ENCODE measurements at regions not wholly inside any gene's neighbourhood (a gene's known extent, or its start where the extent isn't known, plus 50 kb on each side); places are given as distances from the start of the nearest gene placed in this dataset.

DNA sequence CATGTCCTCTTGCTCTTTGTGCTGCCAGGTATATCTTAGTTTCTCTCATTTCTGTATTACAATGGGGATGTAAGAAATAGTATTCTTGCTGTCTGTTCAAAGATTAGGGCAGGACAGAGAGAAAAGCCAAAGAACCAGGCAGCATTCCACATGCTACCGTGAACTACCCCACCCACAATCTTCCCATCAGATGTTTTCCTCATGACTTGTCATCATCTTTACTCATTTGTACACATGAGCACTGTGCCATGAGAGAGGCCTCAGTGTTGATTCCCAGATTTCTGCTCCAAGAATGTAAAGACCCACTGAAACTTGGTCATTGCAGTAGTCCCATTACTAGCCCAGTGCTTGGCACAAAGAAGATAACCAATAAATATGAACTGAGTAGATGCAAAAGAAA is 354.6 kb upstream of the RASGEF1B start:
- no peak for DNase-seq (ENCODE audit: low read depth in 2 of 2)

DNA sequence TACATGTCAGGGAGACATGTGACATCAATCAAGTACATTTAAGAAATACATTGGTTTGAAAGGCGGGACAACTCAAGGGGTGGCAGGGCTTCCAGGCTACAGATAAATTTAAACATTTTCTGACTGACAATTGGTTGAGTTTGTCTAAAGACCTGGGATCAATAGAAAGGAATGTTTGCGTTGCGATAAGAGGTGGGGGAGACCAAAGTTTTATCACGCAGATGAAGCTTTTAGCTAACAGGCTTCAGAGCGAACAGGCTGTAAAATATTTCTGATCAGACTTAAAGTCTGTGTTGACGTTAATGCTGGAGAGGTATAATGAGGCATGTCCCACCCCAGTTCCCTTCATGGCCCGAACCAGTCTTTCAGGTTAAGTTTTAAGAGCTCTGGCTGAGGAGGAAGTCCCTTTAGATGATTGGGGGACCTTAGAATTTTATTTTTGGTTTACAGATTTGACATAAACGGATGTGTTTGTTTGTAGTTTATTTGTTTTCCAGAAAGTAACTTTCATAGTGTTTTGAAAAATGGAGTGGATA is 346.7 kb upstream of the RASGEF1B start:
- DNase-seq (ENCODE audit: low read depth in 2 of 2) = no peak

DNA sequence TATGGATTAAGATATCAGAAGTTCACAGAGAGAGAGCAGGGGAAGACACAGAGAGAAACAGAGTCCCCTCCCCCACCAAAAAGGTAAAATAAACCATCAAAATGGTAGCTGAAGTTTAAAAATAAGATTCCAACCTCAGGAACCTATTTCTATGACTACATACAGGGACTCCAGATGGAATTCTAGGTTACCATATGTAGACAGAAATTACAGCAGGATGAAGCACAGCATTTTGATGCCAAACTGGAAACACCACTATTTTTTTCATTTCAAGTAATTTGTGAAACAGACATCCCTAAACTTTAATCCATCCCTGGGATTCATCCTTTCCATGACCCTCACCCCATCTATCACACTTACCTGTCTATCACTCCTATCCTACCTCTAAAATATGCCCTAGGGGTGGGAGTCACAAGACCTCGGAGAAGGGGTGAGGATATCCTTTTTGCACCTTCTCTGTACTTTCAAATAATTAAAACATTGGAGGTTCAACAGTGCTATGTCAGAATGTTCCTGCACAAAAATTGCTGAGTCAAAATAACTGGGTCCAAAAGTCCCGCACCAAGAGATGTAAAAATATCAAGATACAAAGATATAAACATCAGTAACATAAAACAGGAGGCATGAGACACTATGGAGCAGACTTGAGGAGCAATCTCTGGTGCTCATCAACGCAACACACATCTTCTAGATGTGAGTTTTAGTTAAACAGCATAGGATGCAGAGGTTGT is 344.5 kb upstream of the RASGEF1B start:
- no peak for DNase-seq (ENCODE audit: low read depth in 2 of 2)

DNA sequence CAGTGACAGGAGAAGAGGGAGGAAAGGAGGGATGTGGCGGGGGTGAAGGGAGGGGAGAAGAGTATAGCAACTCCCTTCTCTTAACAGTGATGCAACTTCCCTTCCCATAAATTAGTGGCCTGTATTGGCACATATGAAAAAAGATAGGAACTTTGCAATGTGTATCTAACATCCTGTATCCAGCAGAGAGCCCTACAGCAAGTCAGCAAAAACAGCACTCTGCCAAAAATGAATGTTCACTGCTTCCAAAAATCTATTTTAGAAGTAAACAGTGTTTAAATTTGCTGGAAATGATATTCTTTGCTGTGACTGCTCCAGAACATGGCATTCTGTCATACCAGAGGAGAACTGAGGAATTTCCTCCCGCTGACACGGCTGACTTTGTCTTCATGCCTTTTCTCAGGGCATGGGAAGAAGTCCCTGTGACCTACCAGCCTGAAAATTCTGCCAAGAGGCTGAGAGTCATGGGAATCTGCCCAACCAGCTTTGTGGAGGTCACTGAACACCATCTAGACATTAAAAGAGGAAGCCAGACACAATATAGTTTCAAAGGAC is 343.4 kb upstream of the RASGEF1B start:
- DNase-seq (ENCODE audit: low read depth in 2 of 2) = no peak

DNA sequence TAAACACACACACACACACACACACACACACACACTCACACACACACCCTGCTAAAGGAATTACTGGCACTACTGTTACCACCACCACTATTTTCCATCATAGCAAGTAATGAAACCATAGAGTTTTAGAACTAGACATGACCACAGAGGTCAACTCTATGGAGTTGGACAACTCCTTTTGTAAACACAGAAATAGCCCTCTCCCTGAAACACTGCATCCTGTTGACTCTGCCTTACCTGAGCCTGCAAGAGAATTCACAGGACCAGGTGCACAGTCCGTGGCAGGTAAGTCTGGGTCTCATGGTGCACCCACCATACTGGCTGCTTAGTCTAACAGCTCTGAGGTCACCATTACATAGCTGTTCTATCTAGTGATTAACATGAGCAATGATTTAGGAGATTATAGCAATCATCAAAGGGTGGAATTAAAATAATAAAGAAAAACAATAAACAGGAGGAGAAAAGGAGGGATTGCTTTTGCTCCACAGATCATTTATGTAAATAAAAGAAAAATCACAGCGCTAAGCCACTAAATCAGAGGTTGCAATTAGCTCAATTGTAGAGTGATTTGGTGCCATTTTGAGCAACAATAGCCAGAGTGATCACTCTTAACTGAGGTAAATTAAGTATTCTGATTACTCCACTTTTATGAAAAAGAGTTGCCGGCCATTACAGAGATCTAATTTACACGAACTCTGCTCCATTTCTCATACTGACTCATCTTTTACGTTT is 340.0 kb upstream of the RASGEF1B start:
- no peak for DNase-seq (ENCODE audit: low read depth in 2 of 2)

DNA sequence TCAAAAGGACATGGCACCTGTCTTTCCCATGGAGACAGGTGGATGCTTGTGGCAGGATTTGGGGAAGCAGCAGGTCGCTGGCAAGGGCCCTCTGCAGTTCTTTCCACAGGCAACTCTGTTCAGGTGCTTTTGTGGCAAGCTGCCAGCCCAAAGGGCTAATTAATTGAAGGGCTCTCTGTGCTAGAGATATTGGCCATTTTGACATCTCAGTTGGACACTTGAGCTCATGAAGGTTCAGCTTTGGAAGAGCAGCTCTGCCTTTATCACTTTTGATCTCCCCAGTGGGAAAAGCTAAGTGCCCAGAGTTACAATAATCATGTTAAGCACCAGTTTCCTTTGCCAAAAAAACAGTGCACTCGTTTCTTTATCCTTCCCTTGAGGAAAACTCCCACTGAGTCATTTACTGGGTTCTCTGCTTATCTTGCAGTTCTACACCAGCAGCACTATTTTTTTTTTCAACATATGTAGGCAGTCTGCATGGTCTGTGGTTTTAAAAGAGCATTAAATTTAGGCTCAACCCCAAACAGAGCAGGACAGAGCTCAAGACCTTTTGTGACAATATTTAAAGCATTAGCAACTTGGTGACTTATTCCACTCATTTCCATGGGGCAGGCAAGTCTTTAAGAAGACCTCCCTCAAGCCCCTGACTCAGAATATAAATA is 336.4 kb upstream of the RASGEF1B start:
- DNase-seq (ENCODE audit: low read depth in 2 of 2) = no peak

DNA sequence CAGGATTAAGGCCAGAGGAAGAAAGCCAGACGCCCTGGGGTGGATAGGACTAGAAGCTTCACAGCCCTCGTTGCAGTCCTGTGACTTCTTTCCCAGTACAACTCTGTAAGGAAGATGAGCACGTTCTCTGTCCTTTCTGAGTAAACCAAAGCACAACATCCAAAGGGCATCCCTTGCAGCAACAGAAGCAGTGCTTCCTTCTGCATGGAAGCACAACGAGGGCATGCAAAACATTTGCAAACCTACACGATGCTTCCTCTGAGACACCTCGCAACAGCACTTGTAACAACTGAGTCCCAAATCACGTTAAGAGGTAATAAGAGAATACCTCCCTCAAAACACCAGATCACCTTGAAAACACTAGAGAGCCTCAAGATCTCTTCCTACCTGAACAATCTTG is 335.7 kb upstream of the RASGEF1B start:
- no peak for DNase-seq (ENCODE audit: low read depth in 2 of 2)

DNA sequence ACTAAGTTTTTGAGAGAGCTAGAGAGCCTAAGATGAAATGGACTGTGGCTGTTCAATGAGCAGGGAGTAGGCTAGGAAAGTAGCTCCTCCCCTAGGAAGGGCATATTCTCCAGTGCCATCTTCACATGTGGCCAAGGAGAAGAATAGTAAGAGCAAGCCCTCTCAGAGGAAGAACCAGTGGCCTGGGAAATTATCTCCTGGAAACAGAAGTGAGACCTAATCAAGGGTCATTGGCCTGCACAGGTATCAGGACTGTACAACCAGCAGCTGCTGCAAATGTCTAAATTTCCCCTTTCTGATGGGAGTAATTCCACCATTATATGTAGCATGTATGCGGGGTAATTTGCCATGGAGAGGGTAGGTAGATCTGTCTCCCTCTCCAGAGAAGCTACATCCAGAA is 334.8 kb upstream of the RASGEF1B start:
- DNase-seq (ENCODE audit: low read depth in 2 of 2) = no peak

DNA sequence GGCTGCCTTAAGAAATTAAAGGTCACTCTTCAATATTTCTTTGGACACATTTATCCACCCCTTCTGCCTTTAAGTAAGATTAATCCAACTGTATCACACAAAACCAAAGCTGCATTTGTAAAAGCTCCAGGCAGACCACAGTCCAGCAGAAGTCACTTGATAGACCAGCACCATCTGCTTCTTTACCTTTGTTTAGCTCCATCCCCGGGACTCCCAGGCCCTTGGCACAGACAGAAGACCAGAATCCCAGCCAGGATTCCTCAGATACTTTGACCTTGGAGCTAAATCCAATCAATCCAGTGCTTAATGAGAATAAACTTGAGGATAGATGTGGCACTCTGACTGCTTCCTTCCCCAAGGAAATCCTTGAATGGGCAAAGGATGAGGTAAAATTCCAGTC is 333.1 kb upstream of the RASGEF1B start:
- no peak for DNase-seq (ENCODE audit: low read depth in 2 of 2)

DNA sequence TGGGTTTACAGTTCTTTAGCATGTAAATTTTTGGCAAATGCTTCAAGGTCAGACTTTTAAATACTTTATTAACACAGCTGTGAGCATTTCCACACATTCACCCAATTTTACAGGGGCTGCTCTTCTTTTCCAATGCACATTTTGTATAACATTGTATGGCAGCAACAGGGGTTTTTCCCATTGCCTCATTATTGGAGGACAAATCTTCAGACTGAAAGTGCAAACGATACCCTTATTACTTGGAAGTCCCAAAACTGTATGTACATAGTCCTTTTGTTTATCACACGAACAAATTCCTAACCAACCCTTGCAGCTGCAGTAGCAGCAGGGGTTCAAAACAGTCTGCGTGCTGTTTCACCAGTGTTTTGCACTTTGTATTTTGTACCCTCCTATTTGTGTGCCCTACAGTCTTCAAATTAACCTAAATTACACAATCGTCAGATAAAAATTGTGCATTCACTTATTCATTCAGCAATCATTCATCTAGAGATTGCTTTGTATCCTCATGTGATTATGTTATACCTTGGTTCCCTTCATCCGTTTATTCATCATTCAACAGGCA is 330.7 kb upstream of the RASGEF1B start:
- DNase-seq (ENCODE audit: low read depth in 2 of 2) = no peak

DNA sequence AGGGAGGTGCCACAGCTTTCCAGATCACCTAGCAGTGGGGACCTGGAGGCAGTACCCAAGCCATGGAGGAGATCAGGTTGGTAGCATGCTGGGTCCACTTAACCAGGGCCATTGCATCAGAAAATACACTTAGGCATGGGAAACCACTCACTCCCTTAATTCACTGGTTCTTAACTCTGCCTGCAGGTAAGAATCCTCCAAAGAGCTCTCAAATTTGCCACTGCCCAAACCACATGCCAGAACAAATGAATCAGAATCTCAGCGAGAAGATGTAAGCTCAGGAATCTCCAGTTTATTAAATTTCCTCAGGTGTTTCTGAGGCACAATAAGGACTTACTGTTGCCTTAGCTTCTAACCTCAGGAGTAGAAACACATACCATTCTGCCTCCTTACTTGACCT is 327.7 kb upstream of the RASGEF1B start:
- no peak for DNase-seq (ENCODE audit: low read depth in 2 of 2)

DNA sequence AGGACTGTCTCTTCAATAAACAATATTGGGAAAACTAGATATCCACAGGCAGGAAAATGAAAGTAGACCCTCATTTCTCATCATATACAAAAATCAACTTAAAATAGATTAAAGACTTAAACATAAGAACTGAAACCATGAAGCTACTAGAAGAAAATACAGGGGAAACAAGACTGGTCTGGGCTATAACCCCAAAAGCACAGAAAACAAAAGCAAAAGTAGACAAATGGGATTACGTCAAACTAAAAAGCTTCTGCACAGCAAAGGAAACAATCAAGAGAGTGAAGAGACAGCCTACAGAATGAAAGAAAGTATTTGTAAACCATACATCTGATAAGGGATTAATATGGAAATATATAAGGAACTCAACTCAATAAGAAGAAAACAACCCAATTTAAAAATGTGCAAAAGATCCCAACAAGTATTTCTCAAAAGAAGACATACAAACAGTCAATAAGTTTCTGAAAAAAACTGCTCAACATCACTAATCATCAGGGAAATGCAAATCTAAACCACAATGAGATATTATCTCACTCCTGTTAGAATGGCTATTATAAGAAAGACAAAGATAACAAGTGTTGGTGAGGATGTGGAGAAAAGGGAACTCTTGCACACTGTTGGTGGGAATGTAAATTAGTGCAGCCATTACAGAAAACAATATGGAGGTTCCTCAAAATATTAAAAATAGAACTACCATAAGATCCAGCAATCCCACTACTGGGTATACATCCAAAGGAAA is 325.3 kb upstream of the RASGEF1B start:
- DNase-seq (ENCODE audit: low read depth in 2 of 2) = no peak

DNA sequence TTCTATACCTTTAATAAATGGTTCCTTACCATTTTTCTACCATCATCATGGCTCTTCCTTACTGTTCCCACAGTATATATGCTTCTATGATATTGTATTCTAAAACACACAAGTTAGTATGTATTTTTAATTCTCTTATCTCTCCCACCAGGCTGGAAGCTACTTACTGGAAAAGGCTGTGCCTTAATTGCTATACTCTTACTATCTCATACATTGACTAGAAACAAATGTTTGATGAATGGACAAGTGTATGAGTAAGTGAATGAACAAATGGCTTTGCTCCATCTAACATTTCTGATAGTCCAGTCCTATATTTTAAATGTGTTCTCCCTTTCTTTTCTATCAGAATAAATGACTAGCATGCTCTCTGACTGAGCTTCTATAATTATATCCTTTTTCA is 320.8 kb upstream of the RASGEF1B start:
- no peak for DNase-seq (ENCODE audit: low read depth in 2 of 2)

DNA sequence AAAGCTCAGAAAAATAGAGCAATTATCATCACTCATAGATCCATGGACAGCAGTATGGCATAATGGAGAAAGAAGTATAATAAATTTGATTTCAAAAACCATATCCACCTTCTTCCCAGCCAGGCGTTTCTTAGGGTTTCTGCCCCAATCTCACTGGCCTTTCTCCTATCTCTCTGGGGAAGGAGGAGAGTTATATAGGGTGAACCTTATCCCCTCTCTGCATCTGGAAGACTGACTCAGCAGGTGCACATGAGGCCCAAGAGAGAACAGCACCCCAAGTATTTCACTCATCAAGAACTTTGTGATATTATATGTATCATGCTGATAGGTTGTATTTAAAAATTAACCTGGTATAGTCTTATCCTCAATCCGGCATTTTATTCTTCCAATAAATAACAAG is 318.8 kb upstream of the RASGEF1B start:
- no peak for DNase-seq (ENCODE audit: low read depth in 2 of 2)

DNA sequence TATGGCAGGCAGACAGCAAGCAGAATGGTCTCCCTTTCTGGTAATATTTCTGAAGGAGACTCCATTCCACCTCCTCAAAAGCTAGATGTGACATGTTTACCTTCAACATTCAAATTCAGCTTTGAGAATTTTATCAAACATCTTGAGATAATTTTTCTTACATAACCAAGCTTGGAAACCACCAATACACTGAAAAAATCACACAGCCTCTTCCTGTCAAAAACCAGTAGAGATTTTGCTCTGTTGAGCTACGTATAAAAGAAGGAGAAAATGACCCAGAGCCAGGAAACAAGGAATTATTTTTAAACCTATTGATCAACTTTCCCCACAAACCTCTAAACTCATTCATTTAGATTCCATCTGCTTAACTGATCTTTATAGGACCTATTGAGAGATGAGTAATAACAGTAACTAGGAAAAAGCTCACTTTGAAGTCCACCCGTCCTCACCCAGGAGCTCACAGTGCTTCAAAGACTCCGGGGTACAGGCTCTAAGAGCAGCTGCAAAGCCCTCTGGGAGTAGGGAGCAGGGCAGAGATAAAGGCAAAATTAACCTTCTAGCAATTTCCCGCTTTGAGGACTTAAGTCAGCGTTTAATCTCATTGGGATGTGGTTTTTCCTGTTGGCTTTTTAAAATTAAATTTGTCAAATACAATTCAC is 318.2 kb upstream of the RASGEF1B start:
- no peak for DNase-seq (ENCODE audit: low read depth in 2 of 2)

DNA sequence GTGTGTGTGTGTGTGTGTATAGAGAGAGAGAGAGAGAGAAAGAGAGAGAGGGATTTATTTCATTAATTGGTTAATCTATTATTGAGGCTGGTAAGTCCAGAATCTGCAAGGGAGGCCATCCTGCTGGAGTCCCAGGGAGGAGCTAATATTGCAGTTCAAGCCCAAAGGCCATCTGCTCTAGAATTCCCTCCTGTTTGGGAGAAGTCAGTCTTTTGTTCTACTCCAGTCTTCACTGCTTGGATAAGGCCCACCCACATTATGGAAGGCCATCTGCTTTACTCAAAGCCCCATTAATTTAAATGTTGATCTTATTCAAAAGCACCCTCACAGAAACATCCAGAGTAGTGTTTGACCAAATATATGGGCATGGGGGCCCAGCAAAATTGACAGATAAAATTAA is 317.5 kb upstream of the RASGEF1B start:
- DNase-seq (ENCODE audit: low read depth in 2 of 2) = no peak

DNA sequence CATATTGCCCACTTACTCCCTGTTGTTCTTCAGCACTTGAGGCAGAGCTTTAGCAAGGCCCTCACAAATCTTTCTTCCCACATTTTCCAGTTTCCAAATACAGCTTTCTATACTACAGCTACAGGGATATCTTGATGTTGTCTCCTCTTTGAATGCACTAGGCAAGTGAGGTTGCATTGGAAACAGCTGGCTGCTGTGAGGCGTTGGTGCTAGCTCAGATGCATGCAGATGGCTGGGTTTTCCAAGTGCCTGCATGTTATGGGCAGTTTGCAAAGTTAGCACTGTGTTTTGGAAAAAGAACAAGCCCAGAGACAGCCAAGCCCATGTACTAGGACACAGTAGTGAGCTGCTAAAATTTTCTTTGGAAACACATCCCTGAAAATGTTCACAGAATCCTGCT is 315.1 kb upstream of the RASGEF1B start:
- no peak for DNase-seq (ENCODE audit: low read depth in 2 of 2)

DNA sequence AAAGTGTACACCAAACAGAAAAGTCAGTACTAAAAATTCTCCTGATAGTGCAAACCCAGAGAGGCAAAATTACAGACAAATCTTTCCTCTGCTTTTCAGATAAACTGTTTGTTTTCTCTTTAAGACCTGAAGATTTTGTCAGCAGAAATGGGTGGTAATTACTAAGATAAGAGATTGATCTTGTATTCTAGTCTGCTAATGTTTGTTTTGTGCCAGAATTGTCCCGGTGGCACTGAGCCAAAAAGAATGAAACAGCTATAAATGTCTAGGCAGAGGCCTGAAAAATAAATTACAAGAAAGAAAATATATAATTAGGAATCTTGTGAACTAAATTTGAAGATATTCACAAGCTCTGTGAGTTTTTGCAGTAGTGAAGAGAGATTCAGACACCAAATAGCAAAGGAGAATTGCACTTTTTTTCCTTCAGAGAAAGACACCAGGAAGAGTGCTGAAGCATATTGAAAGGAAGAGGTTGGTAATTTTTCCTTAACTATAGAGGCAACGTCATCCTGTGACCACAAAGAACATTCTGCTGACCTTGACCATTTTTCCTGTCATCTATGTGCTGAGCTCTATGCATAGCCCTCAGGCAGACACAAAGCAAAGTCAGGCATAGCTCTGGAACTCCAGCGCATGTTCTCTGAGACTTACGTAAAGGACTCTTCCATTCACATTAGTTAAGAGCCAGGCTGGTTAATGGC is 314.5 kb upstream of the RASGEF1B start:
- no peak for DNase-seq (ENCODE audit: low read depth in 2 of 2)

DNA sequence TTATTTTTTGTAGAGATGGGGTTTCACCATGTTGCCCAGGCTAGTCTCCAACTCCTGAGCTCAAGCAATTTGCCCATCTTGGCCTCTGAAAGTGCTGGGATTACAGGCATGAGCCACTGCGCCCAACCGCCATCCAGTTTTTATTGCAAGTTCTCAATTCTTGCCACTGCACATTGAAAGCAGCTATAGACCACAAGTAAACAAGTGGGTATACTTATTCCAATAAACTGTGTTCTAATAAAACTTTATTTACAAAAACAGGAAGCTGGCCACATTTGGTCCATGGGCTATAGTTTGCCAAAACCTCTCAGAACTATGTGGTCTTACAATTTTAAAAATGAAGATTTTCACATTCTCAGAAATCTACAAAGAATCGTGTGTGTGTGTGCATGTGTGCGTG is 313.6 kb upstream of the RASGEF1B start:
- no peak for DNase-seq (ENCODE audit: low read depth in 2 of 2)

DNA sequence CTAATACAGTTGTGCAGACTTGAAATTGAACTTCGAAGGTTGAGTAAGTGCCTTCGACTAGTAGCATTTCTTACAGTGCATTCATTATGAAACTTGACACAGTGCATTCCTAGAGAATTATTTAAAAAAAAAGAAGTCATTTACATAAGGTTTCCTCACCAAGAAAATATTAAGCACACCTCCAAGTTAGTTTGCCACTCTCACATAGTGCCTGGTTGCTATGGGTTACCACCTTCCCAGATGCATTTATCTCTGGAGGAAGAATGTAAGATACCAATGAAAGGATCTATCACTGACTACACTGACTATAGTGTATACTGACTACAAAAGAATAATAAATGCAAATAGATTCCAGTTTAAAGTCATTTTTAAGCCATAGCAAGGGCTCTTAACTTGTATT is 311.9 kb upstream of the RASGEF1B start:
- no peak for DNase-seq (ENCODE audit: low read depth in 2 of 2)
